HG03095 (cell line): ENCODE measurements at regions not wholly inside any gene's neighbourhood (a gene's known extent, or its start where the extent isn't known, plus 50 kb on each side); places are given as distances from the start of the nearest gene placed in this dataset.

ENCODE experiments used
- ATAC-seq: cut with Tn5 transposase; IDR thresholded peaks from one replicate; pipeline ENCODE4 v1.9.1; 2021; ENCODE audit warnings: moderate library complexity; ENCODE audit not compliant: unreplicated experiment

GRCh38 chr5:124477577-124477976, 268.9 kb downstream of the ZNF608 start:
- ATAC-seq: no peak

DNA sequence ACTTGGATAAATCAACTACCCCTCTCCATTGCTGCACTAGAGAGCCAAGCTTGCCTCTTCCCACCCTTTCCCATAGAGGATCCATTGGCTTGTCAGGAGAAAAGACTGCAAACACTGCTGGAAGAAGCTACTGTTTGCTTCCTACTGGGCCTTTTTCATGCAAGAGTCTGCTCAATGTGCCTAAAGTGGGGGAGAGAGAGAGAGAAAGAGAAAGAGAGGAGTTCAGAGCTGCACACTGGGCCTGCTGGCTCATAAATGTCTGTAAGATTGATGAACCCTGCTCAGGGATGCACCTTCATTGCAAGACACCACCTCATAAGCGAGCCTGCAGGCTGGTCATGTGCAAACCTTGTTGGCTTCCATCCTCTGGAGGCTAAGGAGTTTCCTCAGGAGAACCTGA, 269.4 kb downstream of the ZNF608 start:
- ATAC-seq: no peak

GRCh38 chr5:124474528-124475215, 271.8 kb downstream of the ZNF608 start:
- ATAC-seq: no peak

DNA sequence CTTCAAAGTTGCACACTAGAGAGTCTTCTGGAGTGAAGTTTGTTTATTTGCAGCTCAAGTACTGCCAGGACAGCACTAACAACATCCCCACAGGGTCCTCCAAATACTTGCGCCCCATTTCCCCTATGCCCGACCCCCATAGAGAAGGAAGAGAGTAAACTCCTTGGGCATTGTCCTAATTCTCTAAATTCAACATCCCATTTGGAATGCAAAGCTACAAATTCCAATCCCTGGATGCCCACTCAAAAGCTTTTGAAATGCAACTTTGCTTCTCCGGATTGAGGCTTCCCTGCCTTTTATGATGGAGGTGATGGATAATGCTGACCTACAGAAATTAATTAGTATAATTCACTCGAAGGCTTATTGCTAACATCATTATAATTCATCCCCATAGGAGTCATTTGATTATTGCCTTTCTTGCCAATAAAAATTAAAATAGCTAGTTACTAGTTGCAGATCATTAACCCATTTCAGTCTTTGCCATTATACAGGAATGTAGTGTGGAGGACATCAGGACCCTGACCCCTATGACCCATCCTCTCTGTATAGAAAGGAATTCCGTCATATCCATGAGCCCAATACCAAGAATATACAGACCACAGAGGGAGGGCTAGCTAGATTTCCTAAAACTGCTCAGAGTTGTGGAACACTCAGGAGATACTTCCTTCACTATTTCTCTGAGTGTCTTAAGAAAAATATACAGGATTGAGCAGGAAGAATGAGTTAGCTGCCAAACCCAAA, 277.6 kb downstream of the ZNF608 start:
- ATAC-seq: no peak

GRCh38 chr5:124467745-124468144, 278.7 kb downstream of the ZNF608 start:
- no peak for ATAC-seq

GRCh38 chr5:124466011-124466410, 280.4 kb downstream of the ZNF608 start:
- no peak for ATAC-seq

DNA sequence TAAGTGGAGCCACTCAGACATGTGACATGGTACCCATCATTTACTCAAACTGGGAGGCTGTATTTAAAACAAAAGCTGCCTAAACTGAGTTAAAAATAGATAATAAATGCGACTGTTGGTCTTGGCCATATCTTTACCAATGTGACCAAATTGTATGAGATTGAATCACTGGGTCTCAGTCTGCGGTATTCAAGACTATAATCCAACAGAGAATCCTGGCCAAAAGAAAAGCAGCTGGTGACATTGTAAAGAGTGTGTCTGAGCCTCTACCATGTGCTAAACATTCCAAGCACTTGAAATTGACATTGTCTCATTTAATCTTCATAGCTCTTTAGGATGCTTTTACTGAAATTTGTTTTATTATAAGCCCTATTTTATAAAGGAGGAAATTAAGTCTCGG, 282.6 kb downstream of the ZNF608 start:
- ATAC-seq: no peak

- ATAC-seq: no peak
Measured at GRCh38 chr5:124462751-124463150, 283.7 kb downstream of the ZNF608 start.

DNA sequence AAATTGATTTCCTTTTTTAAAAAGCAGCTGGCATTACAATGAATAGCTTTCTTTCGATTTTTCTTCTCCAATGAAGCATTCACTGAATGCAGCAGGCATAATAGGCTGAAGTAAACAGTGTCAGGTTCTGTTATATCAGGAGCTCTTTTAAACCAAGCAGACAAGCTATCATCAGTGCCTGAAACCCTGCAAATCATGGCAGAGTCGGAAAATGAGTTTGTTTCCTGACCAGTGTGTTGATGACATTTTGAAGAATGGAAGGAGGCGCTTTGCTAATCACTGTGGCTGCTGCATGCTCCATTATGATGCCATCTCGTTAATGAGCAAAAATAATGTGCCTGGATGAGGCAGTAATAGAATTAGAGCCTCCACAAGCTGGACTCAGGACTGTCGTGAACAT, 284.5 kb downstream of the ZNF608 start:
- ATAC-seq: no peak

GRCh38 chr5:124461157-124461556, 285.3 kb downstream of the ZNF608 start:
- no peak for ATAC-seq

- ATAC-seq: no peak
Measured at GRCh38 chr5:124460642-124461041, 285.8 kb downstream of the ZNF608 start.

- no peak for ATAC-seq
Measured at GRCh38 chr5:124459984-124460383, 286.5 kb downstream of the ZNF608 start.

DNA sequence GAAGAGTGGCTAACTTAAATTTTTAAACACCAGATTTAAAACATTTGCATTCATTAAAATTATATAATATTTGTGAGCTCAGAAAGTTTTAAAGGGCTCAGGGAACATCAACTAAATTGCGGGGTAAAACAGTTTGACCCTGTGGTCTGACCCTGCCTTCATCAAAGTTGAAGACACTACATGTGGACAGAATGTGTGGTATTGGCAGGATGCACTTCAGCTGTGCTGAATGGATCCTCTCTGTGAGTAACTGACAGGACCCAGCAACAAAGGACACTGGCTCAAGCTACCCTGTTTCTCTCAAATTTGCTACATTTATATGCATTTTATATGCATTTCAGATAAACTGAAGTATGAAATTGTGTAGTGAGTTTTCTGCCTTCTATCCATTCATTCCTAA, 288.5 kb downstream of the ZNF608 start:
- no peak for ATAC-seq

DNA sequence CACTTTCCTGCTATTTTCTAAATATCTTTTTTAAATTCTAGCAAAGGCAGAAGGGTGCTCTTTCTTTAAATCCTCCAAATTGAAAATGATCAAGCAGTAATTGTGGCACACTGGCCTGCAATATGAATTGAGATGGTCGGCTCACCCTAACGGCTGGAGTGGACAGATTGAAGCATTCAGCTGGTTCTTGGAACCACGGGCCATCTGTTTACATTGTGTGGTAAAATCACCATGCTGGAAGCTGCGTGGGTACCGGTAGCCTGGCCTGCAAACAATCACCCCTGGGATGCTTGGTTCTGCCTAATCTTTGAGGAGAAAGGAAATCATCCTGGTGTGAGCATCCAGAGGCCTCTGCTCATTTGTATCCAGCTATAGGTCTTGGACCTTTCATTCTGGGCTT, 289.3 kb downstream of the ZNF608 start:
- no peak for ATAC-seq

DNA sequence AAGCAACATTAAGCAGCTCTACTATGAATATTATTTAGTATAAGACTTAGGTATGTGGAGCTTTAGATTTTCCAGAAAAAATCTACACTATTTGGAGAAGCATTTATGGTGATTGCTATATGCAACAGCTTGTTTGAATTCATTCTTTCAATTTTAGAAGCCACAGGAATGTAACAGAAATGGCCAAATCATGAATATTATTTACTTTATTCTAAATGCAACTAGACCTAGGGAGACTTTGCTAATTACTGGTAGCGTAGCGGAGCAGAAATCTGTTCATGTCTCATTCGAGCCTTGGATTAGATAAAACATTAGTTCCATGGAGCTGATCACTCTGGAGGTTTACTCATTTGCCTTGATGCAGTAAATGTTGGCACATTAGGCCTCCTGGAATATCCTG, 290.2 kb downstream of the ZNF608 start:
- ATAC-seq: no peak

- no peak for ATAC-seq
Measured at GRCh38 chr5:124454081-124454480, 292.4 kb downstream of the ZNF608 start.

GRCh38 chr5:124453221-124454051, 293.0 kb downstream of the ZNF608 start:
- peak; percentile 94 for ATAC-seq

DNA sequence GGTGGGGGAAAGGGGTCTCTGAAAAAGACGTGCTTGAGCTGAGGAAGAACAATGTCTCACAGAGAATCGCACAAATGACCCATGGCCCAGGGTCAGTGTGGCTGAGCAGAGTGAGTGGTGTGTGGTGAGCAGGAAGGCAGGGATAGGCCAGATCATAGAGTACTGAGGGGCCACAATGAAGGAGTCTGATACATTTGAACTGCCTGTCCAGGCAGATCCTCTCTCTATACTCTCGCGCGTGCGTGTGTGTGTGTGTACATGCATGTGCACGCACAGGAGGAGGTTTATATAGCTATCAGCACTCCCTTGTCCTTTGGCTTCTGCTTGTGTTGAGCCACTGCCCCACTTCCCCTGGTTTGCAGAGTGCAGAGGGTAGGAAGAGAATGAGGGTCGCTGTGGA, 294.0 kb downstream of the ZNF608 start:
- ATAC-seq: no peak

DNA sequence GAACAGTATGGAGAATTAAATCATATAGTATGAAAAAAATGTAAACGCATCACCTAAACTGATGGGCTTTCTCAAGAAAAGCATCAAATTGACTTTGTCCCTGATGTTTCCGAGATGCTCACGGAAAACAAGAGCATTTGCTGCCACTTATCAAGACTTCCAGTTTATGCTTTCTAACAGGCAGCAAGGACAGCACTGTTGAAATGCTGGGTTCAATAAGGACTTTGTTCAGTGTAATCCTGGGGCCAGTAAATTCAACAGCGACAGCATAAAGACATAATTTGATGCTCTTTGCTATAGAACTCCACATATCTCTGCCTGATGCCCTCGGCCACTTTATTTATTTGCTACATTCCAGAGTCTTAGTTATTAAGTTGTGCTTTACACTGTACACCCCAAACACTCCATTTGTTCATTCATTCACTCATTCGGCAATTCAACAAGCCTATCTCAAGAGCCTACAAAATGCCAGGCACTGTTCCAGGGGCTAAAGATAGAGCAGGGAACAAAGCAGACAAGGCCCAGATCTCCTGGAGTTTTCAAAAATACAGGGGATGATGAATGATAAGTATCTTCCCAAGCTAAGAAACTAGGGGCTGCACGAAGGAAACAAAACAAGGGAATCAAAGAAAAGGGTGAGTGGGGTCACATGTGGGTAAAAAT, 294.6 kb downstream of the ZNF608 start:
- ATAC-seq: no peak

DNA sequence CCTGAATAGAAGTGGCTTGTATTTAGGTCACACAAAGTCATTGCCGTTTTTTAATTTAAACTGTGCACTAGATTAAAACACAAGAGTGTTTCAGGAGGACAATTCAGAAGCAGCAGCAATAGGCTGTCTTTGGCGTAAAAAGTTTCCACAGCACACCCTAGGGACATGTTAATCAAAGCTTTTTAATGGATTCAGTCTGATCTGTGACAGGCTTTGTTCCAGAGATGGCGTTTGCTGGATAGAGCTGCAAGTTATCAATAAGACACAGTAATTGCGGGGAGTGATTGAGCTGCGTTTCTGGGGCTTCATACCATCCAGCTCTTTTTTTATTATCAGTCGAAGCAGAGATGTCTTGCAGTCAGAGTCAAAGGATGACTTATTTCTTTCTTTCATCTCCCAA, 300.3 kb downstream of the ZNF608 start:
- ATAC-seq: no peak

DNA sequence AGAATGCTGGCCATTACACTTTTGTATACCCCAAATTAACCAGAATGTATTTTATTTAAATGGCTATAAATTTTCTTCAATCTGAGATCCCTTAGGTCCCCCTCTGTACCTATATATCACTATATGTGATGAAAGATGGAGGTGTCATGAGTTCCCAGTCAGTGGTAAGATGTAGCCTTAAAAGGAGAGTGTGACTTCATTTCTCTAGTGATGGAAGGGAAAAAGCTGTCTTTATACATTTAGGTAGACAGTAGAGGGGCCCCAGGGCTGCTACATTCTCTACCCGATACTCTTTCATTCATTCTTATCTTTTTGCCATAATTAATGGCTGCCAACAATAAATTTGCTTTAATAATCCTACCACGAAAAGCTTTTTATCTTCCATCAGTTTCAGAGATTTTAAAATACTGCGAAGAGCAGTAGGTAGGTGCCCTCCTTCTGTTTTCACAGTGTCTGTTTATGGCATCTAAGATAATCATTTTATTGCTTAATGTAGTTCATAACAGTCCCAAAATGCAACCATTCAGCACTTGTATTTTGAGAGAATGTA, 301.3 kb downstream of the ZNF608 start:
- no peak for ATAC-seq
